ENCODE measurements at regions not wholly inside any gene's neighbourhood (a gene's known extent, or its start where the extent isn't known, plus 50 kb on each side); places are given as distances from the start of the nearest gene placed in this dataset.
"Not testable (repeated sequence)": the region's sequence is repeated elsewhere in the genome, so short reads cannot be mapped to it uniquely, and the experiment has no call there.

DNA sequence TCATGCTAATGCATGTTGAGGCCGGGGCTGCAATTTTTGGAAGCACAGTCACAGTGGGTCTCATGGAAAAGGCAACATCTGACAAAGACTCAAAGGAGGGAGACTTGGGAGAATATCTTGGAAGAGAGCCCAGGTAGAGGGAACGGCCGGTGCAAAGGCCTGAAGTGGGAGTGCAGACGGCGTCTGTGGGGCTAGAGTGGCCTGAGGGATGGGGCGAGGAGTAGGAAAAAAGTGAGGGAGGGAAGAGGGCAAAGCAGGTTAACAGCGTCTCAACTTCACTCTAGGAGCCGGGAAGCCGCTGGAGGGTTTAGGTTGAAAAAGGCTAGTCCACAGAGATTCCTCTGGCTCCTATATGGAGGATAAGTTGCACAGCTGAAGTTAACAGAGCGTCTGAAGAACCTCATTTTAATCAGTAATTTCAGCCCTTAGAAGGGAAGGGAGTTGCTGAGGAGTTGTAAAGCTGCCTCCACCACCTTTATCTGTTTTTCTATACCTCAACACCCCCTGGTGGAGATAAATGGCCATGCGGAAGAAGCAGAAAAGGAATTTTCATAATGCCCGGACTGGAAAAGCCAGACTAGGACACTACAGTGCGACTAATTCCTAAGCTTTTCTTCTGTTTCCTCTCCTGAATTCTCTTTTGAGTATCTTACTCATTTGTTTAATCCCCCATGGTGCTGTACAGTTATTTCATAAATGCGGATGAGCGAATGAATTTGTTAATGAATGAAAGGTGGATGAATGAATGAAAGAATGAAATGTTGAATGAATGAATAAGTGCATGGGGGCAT, 78.7 kb upstream of the ZNF281 start:
- no peaks in the 10 kb centered on the region for H3K9me3 ChIP-seq
- no peak overlapping the region for H3K4me3 ChIP-seq
- TF ChIP-seq, protein P1, sequence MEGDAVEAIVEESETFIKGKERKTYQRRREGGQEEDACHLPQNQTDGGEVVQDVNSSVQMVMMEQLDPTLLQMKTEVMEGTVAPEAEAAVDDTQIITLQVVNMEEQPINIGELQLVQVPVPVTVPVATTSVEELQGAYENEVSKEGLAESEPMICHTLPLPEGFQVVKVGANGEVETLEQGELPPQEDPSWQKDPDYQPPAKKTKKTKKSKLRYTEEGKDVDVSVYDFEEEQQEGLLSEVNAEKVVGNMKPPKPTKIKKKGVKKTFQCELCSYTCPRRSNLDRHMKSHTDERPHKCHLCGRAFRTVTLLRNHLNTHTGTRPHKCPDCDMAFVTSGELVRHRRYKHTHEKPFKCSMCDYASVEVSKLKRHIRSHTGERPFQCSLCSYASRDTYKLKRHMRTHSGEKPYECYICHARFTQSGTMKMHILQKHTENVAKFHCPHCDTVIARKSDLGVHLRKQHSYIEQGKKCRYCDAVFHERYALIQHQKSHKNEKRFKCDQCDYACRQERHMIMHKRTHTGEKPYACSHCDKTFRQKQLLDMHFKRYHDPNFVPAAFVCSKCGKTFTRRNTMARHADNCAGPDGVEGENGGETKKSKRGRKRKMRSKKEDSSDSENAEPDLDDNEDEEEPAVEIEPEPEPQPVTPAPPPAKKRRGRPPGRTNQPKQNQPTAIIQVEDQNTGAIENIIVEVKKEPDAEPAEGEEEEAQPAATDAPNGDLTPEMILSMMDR (IDR thresholded peaks at IDR 0.05): peak; percentile 53
- no peaks in the 10 kb centered on the region for H3K36me3 ChIP-seq (ENCODE audit: low read depth)
- H3K4me1 ChIP-seq (ENCODE audit: low read depth): no peaks in the 10 kb centered on the region
- peak; percentile 92 for ATAC-seq
- peak in 2 of 3 donors; percentile 27 to 79 for DNase-seq
- intact Hi-C loops (cut with DNase I, micrococcal nuclease): no loop called here

DNA sequence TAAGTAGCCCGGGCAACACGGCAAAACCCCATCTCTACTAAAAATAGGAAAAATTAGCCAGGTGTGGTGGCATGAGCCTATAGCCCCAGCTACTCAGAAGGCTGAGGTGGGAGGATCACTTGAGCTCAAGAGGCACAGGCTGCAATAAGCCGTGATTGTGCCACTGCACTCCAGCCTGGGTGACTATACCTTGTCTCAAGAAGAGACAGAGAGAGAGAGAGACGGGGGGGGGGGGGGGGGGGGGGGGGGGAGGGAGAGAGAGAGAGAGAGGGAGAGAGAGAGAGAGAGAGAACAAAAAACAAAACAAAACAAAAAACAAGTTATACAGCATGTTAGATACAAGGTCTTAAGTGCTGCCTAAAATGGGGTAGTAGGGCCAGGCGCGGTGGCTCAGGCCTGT, 77.8 kb upstream of the ZNF281 start:
- no peak for ATAC-seq
- H3K4me1 ChIP-seq (ENCODE audit: low read depth): no peaks in the 10 kb centered on the region
- no peaks in the 10 kb centered on the region for H3K36me3 ChIP-seq (ENCODE audit: low read depth)
- DNase-seq: no peak
- intact Hi-C loops (cut with DNase I, micrococcal nuclease): no loop called here
- H3K4me3 ChIP-seq: no peak overlapping the region
- H3K9me3 ChIP-seq: no peaks in the 10 kb centered on the region
- TF ChIP-seq, protein P1 (IDR thresholded peaks at IDR 0.05): no peak

DNA sequence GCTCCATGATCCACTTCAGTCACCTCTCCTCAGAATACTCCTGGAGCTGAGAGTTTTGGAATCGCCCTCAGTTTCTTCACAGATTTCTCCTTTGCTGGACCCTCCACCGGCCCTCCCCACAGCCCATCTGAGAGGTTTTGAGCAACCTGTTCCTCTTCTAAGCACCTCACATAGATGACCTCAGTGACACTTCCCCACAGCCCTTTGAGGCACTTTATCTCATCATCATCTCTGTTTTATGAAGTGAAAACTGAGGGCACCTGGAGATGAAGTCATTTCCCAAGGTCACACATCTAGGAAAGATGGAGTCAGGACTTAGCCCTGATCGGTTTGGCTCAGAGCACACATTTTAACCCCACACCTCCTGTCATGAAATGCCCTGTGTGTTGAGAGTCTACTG, 76.8 kb upstream of the ZNF281 start:
- ATAC-seq (no peak), DNase-seq (no peak)
- intact Hi-C loops (cut with DNase I, micrococcal nuclease): no loop called here
- TF ChIP-seq, protein P1 (IDR thresholded peaks at IDR 0.05): no peak
- no peaks in the 10 kb centered on the region for H3K4me1 ChIP-seq (ENCODE audit: low read depth)
- no peak overlapping the region for H3K4me3 ChIP-seq
- no peaks in the 10 kb centered on the region for H3K36me3 ChIP-seq (ENCODE audit: low read depth)
- no peaks in the 10 kb centered on the region for H3K9me3 ChIP-seq

DNA sequence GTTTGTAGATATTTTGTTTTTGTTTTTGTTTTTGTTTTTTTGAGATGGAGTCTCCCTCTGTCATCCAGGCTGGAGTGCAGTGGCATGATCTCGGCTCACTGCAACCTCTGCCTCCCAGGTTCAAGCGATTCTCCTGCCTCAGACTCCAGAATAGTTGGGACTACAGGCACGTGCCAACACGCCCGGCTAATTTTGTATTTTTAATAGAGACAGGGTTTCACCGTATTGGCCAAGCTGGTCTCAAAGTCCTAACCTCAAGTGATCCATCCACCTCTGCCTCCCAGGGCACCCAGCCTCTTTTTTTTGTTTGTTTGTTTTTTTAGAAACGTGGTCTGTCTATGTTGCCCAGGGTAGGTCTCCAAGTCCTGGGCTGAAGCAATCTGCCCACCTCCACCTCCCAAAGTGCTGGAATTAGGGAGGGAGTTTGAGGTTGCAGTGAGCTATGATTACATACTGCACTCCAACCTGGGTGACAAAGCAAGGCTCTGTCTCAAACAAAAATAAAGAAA, 74.7 kb upstream of the ZNF281 start:
- H3K9me3 ChIP-seq; ATAC-seq; H3K4me3 ChIP-seq; H3K36me3 ChIP-seq (ENCODE audit: low read depth); intact Hi-C loops (cut with DNase I, micrococcal nuclease); DNase-seq; H3K4me1 ChIP-seq (ENCODE audit: low read depth): not testable (repeated sequence)

DNA sequence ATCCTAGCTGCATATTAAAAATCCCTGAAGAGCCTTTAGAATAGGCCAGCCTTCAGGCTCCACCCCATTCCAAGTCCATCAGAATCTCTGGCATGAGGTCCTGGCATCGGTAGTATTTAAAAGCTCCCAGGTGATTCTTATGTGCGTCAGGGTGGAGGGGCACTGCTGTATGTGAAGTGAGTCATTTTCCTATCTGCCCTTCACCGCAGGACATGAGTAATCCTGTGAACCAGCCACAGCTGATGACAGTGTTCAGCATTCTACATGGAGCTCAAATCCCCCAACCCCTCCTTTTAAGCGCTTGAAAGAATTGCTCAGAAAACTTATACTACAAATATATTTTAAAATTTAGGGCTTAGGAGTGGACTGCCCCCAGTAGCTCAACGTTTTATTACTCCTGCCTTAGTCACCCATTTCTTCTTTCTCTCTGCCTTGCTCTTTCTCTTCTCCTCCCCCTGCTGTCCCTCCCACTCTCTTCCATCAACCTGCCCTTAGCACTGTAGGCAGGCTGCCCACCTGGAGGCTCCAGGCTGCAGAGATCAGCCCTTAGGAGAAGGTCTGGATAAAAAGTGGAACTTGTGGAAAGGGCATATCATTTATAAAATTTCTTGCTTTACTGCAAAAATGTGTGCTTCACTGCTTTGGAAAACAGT, 73.8 kb upstream of the ZNF281 start:
- Histone ChIP-seq H3K4me3 (no peak overlapping the region), H3K9me3 (no peaks in the 10 kb centered on the region), H3K36me3 (ENCODE audit: low read depth) (no peaks in the 10 kb centered on the region), H3K4me1 (ENCODE audit: low read depth) (no peaks in the 10 kb centered on the region)
- intact Hi-C loops (cut with DNase I, micrococcal nuclease): no loop called here
- TF ChIP-seq, protein P1 (IDR thresholded peaks at IDR 0.05): no peak
- no peak for DNase-seq
- ATAC-seq: peak; percentile 50

DNA sequence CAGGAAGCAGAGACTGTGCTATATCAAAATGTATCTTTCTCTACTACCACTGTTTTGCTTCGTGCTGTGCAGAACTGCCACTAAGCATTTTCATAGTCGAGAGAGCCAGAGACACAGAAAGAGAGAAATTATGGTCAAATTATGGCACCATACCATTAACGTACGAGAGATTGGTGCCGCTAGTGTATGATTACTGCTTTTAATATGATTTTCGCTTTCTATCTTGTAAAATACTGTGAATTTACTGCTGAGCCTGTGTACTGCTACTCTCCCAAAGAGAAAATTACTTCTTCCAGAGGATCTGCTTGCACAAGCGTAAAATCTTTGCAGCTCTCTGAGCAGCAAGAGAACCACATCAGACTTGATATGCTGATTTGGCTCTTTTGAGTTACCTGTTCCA, 71.1 kb upstream of the ZNF281 start:
- H3K9me3 ChIP-seq: no peaks in the 10 kb centered on the region
- no peaks in the 10 kb centered on the region for H3K36me3 ChIP-seq (ENCODE audit: low read depth)
- no peaks in the 10 kb centered on the region for H3K4me1 ChIP-seq (ENCODE audit: low read depth)
- intact Hi-C loops (cut with DNase I, micrococcal nuclease): no loop called here
- TF ChIP-seq, protein P1 (IDR thresholded peaks at IDR 0.05): no peak
- ATAC-seq (no peak), DNase-seq (no peak)
- no peak overlapping the region for H3K4me3 ChIP-seq

Data from mucosa of descending colon (tissue), 3 donors.